ENCODE measurements at regions not wholly inside any gene's neighbourhood (a gene's known extent, or its start where the extent isn't known, plus 50 kb on each side); places are given as distances from the start of the nearest gene placed in this dataset.

GRCh38 chr15:69612112-69612511 lies 159.5 kb downstream of the RPLP1 start:
- TF ChIP-seq EZH2 (optimal IDR thresholded peaks at IDR 0.05; ENCODE audit: low read depth, low read length) (no peak), CTCF (IDR thresholded peaks at IDR 0.05; ENCODE audit: low read length) (no peak), EZH2phosphoT487 (IDR thresholded peaks at IDR 0.05; ENCODE audit: low read length) (no peak)

All from MM.1S (cell line).